Gastrocnemius medialis (tissue), 4 donors: ENCODE measurements at regions not wholly inside any gene's neighbourhood (a gene's known extent, or its start where the extent isn't known, plus 50 kb on each side); places are given as distances from the start of the nearest gene placed in this dataset.

ENCODE experiments used
- POLR2A ChIP-seq, 2 donors: fragments of 450-650 bp; IDR thresholded peaks; one replicate each; pipeline ENCODE4 v1.6.1; 2017; ENCODE audit warnings: antibody characterized with exemption in 2 of 2, mild to moderate bottlenecking in 2 of 2, moderate library complexity in 2 of 2
- TF ChIP-seq, protein P1 (sequence below), 5 experiments: fragments of 450-650 bp in 3 of 5; fragments of 200-600 bp in 2 of 5; sonication (generic) in 2 of 5; IDR thresholded peaks in 4 of 5; conservative IDR thresholded peaks in 1 of 5; 1 replicate in 4 of 5; 2 replicates in 1 of 5; pipeline ENCODE4 v1.5.1; 2016 to 2019; ENCODE audit warnings: antibody characterized with exemption in 5 of 5, mild to moderate bottlenecking in 3 of 5, moderate library complexity in 3 of 5

DNA sequence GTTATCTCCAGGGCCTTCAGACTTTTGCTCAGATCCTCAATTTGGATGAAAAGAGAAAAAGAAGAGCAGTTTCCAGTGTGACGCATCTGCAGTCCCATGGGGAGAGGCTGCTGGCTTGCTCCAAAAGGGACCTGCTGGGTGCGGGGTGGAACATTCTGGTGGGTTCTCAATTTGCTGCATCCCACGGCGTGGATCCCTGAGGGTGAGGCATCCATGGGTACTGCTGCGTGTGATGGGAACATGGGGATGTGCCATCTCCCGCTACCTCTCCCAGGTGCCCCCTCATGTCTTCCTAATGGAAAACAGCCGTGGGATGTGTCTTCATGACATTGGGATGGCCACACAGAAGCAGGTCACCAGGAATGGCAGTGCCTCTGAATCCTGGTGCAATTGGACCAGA is 221.3 kb upstream of the AJAP1 start:
- no peak for TF ChIP-seq POLR2A (IDR thresholded peaks at IDR 0.05)
- TF ChIP-seq, protein P1, sequence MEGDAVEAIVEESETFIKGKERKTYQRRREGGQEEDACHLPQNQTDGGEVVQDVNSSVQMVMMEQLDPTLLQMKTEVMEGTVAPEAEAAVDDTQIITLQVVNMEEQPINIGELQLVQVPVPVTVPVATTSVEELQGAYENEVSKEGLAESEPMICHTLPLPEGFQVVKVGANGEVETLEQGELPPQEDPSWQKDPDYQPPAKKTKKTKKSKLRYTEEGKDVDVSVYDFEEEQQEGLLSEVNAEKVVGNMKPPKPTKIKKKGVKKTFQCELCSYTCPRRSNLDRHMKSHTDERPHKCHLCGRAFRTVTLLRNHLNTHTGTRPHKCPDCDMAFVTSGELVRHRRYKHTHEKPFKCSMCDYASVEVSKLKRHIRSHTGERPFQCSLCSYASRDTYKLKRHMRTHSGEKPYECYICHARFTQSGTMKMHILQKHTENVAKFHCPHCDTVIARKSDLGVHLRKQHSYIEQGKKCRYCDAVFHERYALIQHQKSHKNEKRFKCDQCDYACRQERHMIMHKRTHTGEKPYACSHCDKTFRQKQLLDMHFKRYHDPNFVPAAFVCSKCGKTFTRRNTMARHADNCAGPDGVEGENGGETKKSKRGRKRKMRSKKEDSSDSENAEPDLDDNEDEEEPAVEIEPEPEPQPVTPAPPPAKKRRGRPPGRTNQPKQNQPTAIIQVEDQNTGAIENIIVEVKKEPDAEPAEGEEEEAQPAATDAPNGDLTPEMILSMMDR (IDR thresholded peaks at IDR 0.05 in 4 of 5, conservative IDR thresholded peaks at IDR 0.05 in 1 of 5): no peak
